DMS 273 (cell line): ENCODE measurements at regions not wholly inside any gene's neighbourhood (a gene's known extent, or its start where the extent isn't known, plus 50 kb on each side); places are given as distances from the start of the nearest gene placed in this dataset.
A peak's percentile ranks its signal among the peaks of the same experiment; 100 is the strongest.

ENCODE experiments used
- DNase-seq: peaks from one replicate; lab custom pipeline; 2025; ENCODE audit not compliant: unreplicated experiment; lab: John Stamatoyannopoulos, UW

- no peak for DNase-seq
These were observed 116.0 kb upstream of the FLRT2 start for GRCh38 chr14:85413836-85414526.

GRCh38 chr14:85415015-85415712 lies 114.8 kb upstream of the FLRT2 start:
- DNase-seq = peak; percentile 2

- DNase-seq = no peak
These were observed 113.2 kb upstream of the FLRT2 start for GRCh38 chr14:85416771-85417170.

- DNase-seq = no peak
These were observed 112.5 kb upstream of the FLRT2 start for GRCh38 chr14:85417396-85417795.

GRCh38 chr14:85418721-85419120 lies 111.2 kb upstream of the FLRT2 start:
- DNase-seq = no peak

- DNase-seq = no peak
These were observed 109.7 kb upstream of the FLRT2 start for GRCh38 chr14:85420278-85420677.

- no peak for DNase-seq
These were observed 109.2 kb upstream of the FLRT2 start for GRCh38 chr14:85420707-85421106.

GRCh38 chr14:85421186-85421877 lies 108.6 kb upstream of the FLRT2 start:
- no peak for DNase-seq

GRCh38 chr14:85423889-85424288 lies 106.1 kb upstream of the FLRT2 start:
- no peak for DNase-seq

GRCh38 chr14:85425507-85425906 lies 104.4 kb upstream of the FLRT2 start:
- no peak for DNase-seq

GRCh38 chr14:85426068-85426935 lies 103.6 kb upstream of the FLRT2 start:
- no peak for DNase-seq

- no peak for DNase-seq
These were observed 101.0 kb upstream of the FLRT2 start for GRCh38 chr14:85428926-85429325.

GRCh38 chr14:85437148-85437547 lies 92.8 kb upstream of the FLRT2 start:
- DNase-seq = no peak

GRCh38 chr14:85438001-85438400 lies 91.9 kb upstream of the FLRT2 start:
- DNase-seq = no peak

- DNase-seq = no peak
These were observed 91.4 kb upstream of the FLRT2 start for GRCh38 chr14:85438481-85438942.

GRCh38 chr14:85439696-85440328 lies 90.1 kb upstream of the FLRT2 start:
- no peak for DNase-seq

- DNase-seq = no peak
These were observed 87.9 kb upstream of the FLRT2 start for GRCh38 chr14:85441909-85442643.

GRCh38 chr14:85442996-85443395 lies 86.9 kb upstream of the FLRT2 start:
- no peak for DNase-seq

- DNase-seq = peak; percentile 2
These were observed 85.3 kb upstream of the FLRT2 start for GRCh38 chr14:85444635-85445034.
